GM12878 (cell line): ENCODE measurements at regions not wholly inside any gene's neighbourhood (a gene's known extent, or its start where the extent isn't known, plus 50 kb on each side); places are given as distances from the start of the nearest gene placed in this dataset.

Experiments
- ATAC-seq: fragments of 200-7000 bp; cut with Tn5 transposase; 3 replicates; pipeline ENCODE4 v1.9.1; 2020; ENCODE audit warnings: mild to moderate bottlenecking, moderate library complexity
- BruUV-seq: library from RNA; stranded (reverse); fragments of 400-500 nt; replicated peaks from 2 replicates; lab custom pipeline; 2021; lab: Mats Ljungman, UMichigan
- CTCF ChIA-PET: fragments of 300-600 bp; sonication (Branson Sonifier 250); formaldehyde crosslinking; extraction: SDS; loops from one replicate; lab custom pipeline; 2021; ENCODE audit warnings: inconsistent platforms; lab: Yijun Ruan, JAX
- POLR2A ChIA-PET: fragments of 350-600 bp; formaldehyde crosslinking; extraction: SDS; loops from one replicate; lab custom pipeline; 2021; ENCODE audit warnings: inconsistent platforms; lab: Charles Lee
- RAD21 ChIA-PET: fragments of 300-600 bp; sonication (Branson Sonifier 250); formaldehyde crosslinking; loops from one replicate; lab custom pipeline; 2023; ENCODE audit warnings: antibody characterized with exemption; ENCODE audit not compliant: unreplicated experiment; lab: Charles Lee
- SMC1A ChIA-PET: fragments of 300-600 bp; sonication (Branson Sonifier 250); formaldehyde crosslinking; loops from one replicate; lab custom pipeline; 2023; ENCODE audit not compliant: unreplicated experiment, uncharacterized antibody; lab: Charles Lee
- DNase-seq: peaks from one replicate; pipeline ENCODE4 v3.0.0-alpha.2; 2011; ENCODE audit warnings: low read depth, low spot score
- FAIRE-seq: peaks from 3 replicates; lab custom pipeline; 2011; peaks lifted over from hg19 to GRCh38; lab: Jason Lieb, UNC
- H2AFZ ChIP-seq: 2 replicates; pipeline ENCODE4 v1.6.0; 2011; ENCODE audit warnings: low read depth, low read length, control low read depth; ENCODE audit not compliant: control insufficient read depth
- H3K27ac ChIP-seq: 2 replicates; pipeline ENCODE4 v1.5.1; 2011; ENCODE audit warnings: control low read depth; ENCODE audit not compliant: control insufficient read depth, insufficient read depth
- H3K27me3 ChIP-seq, 2 experiments: replicated peaks in 1 of 2; 2 replicates each; pipeline versions ENCODE4 v1.6.0 to v1.6.1; 2011; ENCODE audit warnings: low read length in 1 of 2; ENCODE audit not compliant: control insufficient read depth in 2 of 2, insufficient read depth in 2 of 2
- H3K36me3 ChIP-seq, 2 experiments: 2 replicates each; pipeline ENCODE4 v1.5.1; 2011; ENCODE audit warnings: low read length in 1 of 2; ENCODE audit not compliant: control insufficient read depth in 2 of 2, insufficient read depth in 2 of 2
- H3K4me1 ChIP-seq: 2 replicates; pipeline ENCODE4 v1.6.1; 2011; ENCODE audit warnings: mild to moderate bottlenecking, low read length, moderate library complexity, mixed read lengths; ENCODE audit not compliant: control insufficient read depth, insufficient read depth
- H3K4me2 ChIP-seq: 2 replicates; pipeline ENCODE4 v1.6.0; 2011; ENCODE audit warnings: control low read depth; ENCODE audit not compliant: control insufficient read depth, insufficient read depth
- H3K4me3 ChIP-seq: fragments of 200-600 bp; sonication (generic); 2 replicates; pipeline ENCODE4 v1.5.1; 2016
- H3K79me2 ChIP-seq: 2 replicates; pipeline ENCODE4 v1.6.0; 2011; ENCODE audit warnings: low read length; ENCODE audit not compliant: control insufficient read depth, insufficient read depth
- H3K9ac ChIP-seq: 2 replicates; pipeline ENCODE4 v1.8.0; 2011; ENCODE audit warnings: low read length, control low read depth, mixed read lengths; ENCODE audit not compliant: control insufficient read depth, insufficient read depth
- H3K9me3 ChIP-seq: replicated peaks from 3 replicates; pipeline ENCODE4 v1.5.1; 2011; ENCODE audit warnings: mild to moderate bottlenecking, low read length; ENCODE audit not compliant: control insufficient read depth, insufficient read depth
- H4K20me1 ChIP-seq: 2 replicates; pipeline ENCODE4 v1.6.0; 2011; ENCODE audit not compliant: control insufficient read depth, insufficient read depth
- GATAD2B ChIP-seq: fragments of 450-650 bp; conservative IDR thresholded peaks from 2 replicates; pipeline ENCODE4 v1.6.1; 2017; ENCODE audit warnings: low read depth, mild to moderate bottlenecking, moderate library complexity
- IKZF2 ChIP-seq, 2 experiments: fragments of 450-650 bp; IDR thresholded peaks; 2 replicates each; pipeline ENCODE4 v1.6.1; 2017; ENCODE audit warnings: mild to moderate bottlenecking in 2 of 2, moderate library complexity in 2 of 2
- NR2C1 ChIP-seq: fragments of 450-650 bp; IDR thresholded peaks from 2 replicates; pipeline ENCODE4 v1.6.1; 2017; ENCODE audit warnings: antibody characterized with exemption, mild to moderate bottlenecking, moderate library complexity
- PAX8 ChIP-seq: fragments of 450-650 bp; IDR thresholded peaks from 2 replicates; pipeline ENCODE4 v1.6.1; 2017; ENCODE audit warnings: mild to moderate bottlenecking, moderate library complexity
- POLR2AphosphoS5 ChIP-seq: IDR thresholded peaks from 2 replicates; pipeline ENCODE4 v1.6.1; 2011; ENCODE audit warnings: mild to moderate bottlenecking, low read length, inconsistent platforms
- SIX5 ChIP-seq: IDR thresholded peaks from 2 replicates; pipeline ENCODE4 v1.6.1; 2011; ENCODE audit warnings: mild to moderate bottlenecking, low read depth, low read length, moderate library complexity; ENCODE audit not compliant: severe bottlenecking
- SMARCA5 ChIP-seq: fragments of 450-650 bp; IDR thresholded peaks from 2 replicates; pipeline ENCODE4 v1.6.1; 2017; ENCODE audit warnings: mild to moderate bottlenecking
- TCF7 ChIP-seq: IDR thresholded peaks from 2 replicates; pipeline ENCODE4 v1.6.1; 2014; ENCODE audit warnings: antibody characterized with exemption, borderline replicate concordance
- WGBS: methylation state at CpG from one replicate; pipeline ENCODE4 v1.1.6; 2016; ENCODE audit warnings: low lambda C conversion rate; ENCODE audit not compliant: insufficient replicate concordance, insufficient coverage; ENCODE audit errors: missing lambda C conversion rate; 5-methylcytosine and 5-hydroxymethylcytosine counted together
- in situ Hi-C: fragments of 300-500 bp; cut with MboI; formaldehyde crosslinking; loops from 9 replicates; pipeline ENCODE4 v1.14.3; 2018; ENCODE audit warnings: mixed read lengths
- intact Hi-C: fragments of 100-400 bp; cut with micrococcal nuclease; formaldehyde crosslinking; loops from one replicate; pipeline ENCODE4 v1.14.2; 2022; ENCODE audit not compliant: unreplicated experiment
- TF ChIP-seq, protein P1 (sequence below): IDR thresholded peaks from 2 replicates; pipeline ENCODE4 v1.6.1; 2012; ENCODE audit warnings: low read depth, low read length, improper control_type of control experiment
- TF ChIP-seq, protein P2 (sequence below): IDR thresholded peaks from 2 replicates; pipeline ENCODE4 v1.6.1; 2012; ENCODE audit warnings: mild to moderate bottlenecking, low read depth, low read length
- TF ChIP-seq, protein P3 (sequence below): IDR thresholded peaks from 2 replicates; pipeline ENCODE4 v1.6.1; 2011; ENCODE audit warnings: mild to moderate bottlenecking, low read depth, low read length, moderate library complexity; ENCODE audit not compliant: insufficient replicate concordance

DNA sequence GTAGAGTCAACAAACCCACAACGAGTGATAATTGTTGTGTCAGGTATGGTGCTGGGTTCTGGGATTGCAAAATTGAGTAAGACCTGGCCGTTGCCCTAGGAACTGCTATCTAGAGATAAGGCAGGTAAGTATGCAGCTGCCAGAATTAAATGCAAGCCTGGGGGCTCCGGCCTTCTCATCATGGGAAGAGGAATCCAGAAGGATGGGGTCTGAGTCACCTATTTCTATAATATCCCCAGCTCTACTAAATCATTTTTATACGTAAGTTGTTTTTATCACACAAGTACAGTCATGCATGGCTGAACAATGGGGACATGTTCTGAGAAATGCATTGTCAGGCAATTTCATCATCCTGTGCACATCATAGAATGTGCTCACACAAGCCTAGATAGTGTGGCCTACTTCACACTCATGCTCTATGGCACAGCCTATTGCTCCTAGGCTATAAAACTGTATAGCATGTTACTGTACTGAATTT, 203.0 kb downstream of the KLF5 start:
- ChIA-PET SMC1A (interaction anchor here (1.0 kb wide), 1 partner anchor 13 kb away, joined by 4 read pairs; no protein-coding TSS in a partner anchor), CTCF (no interaction called here), RAD21 (no interaction called here)
- intact Hi-C loops = no loop called here
- no peaks in the 10 kb centered on the region for H3K36me3 ChIP-seq
- H4K20me1 ChIP-seq = no peaks in the 10 kb centered on the region
- FAIRE-seq = no peak
- no peaks in the 10 kb centered on the region for H3K79me2 ChIP-seq
- no peak overlapping the region for H3K4me3 ChIP-seq
- H3K9me3 ChIP-seq = no peaks in the 10 kb centered on the region
- BruUV-seq = no TSS peak
- H3K4me2 ChIP-seq = no peak overlapping the region
- no peak overlapping the region for H3K9ac ChIP-seq
- WGBS = 5% methylated on average over 4 of the region's 4 CpGs
- no peaks in the 10 kb centered on the region for H3K27me3 ChIP-seq
- no peak overlapping the region for H3K27ac ChIP-seq
- no peaks in the 10 kb centered on the region for H3K4me1 ChIP-seq
- no peak overlapping the region for H2AFZ ChIP-seq
- TF ChIP-seq SIX5 = no peak
- TF ChIP-seq, protein P1, sequence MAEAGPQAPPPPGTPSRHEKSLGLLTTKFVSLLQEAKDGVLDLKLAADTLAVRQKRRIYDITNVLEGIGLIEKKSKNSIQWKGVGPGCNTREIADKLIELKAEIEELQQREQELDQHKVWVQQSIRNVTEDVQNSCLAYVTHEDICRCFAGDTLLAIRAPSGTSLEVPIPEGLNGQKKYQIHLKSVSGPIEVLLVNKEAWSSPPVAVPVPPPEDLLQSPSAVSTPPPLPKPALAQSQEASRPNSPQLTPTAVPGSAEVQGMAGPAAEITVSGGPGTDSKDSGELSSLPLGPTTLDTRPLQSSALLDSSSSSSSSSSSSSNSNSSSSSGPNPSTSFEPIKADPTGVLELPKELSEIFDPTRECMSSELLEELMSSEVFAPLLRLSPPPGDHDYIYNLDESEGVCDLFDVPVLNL = no peak
- TF ChIP-seq IKZF2 (IDR thresholded peaks at IDR 0.05) = no peak
- TF ChIP-seq, protein P2, sequence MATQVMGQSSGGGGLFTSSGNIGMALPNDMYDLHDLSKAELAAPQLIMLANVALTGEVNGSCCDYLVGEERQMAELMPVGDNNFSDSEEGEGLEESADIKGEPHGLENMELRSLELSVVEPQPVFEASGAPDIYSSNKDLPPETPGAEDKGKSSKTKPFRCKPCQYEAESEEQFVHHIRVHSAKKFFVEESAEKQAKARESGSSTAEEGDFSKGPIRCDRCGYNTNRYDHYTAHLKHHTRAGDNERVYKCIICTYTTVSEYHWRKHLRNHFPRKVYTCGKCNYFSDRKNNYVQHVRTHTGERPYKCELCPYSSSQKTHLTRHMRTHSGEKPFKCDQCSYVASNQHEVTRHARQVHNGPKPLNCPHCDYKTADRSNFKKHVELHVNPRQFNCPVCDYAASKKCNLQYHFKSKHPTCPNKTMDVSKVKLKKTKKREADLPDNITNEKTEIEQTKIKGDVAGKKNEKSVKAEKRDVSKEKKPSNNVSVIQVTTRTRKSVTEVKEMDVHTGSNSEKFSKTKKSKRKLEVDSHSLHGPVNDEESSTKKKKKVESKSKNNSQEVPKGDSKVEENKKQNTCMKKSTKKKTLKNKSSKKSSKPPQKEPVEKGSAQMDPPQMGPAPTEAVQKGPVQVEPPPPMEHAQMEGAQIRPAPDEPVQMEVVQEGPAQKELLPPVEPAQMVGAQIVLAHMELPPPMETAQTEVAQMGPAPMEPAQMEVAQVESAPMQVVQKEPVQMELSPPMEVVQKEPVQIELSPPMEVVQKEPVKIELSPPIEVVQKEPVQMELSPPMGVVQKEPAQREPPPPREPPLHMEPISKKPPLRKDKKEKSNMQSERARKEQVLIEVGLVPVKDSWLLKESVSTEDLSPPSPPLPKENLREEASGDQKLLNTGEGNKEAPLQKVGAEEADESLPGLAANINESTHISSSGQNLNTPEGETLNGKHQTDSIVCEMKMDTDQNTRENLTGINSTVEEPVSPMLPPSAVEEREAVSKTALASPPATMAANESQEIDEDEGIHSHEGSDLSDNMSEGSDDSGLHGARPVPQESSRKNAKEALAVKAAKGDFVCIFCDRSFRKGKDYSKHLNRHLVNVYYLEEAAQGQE = no peak
- TF ChIP-seq NR2C1 = no peak
- no peak for TF ChIP-seq PAX8
- no peak for TF ChIP-seq SMARCA5
- no peak for TF ChIP-seq POLR2AphosphoS5
- TF ChIP-seq, protein P3, sequence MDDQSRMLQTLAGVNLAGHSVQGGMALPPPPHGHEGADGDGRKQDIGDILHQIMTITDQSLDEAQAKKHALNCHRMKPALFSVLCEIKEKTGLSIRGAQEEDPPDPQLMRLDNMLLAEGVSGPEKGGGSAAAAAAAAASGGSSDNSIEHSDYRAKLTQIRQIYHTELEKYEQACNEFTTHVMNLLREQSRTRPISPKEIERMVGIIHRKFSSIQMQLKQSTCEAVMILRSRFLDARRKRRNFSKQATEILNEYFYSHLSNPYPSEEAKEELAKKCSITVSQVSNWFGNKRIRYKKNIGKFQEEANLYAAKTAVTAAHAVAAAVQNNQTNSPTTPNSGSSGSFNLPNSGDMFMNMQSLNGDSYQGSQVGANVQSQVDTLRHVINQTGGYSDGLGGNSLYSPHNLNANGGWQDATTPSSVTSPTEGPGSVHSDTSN = no peak
- TF ChIP-seq GATAD2B = no peak
- TF ChIP-seq TCF7 = no peak
- TF ChIP-seq, all 136 proteins: peak for 0
- POLR2A ChIA-PET = no interaction called here
- in situ Hi-C loops = no loop called here
- no peak for DNase-seq
- no peak for ATAC-seq
